GM13977 (cell line): ENCODE measurements at regions not wholly inside any gene's neighbourhood (a gene's known extent, or its start where the extent isn't known, plus 50 kb on each side); places are given as distances from the start of the nearest gene placed in this dataset.

Source experiments
- DNase-seq: peaks from one replicate; pipeline ENCODE4 v3.0.0; 2012; ENCODE audit warnings: low spot score
- CTCF ChIP-seq: IDR thresholded peaks from 2 replicates; pipeline ENCODE4 v1.5.1; 2012; ENCODE audit warnings: mild to moderate bottlenecking, control low read depth; ENCODE audit not compliant: insufficient read depth; ENCODE audit errors: extremely low read depth, missing control alignments
- in situ Hi-C: fragments of 300-500 bp; cut with MboI; formaldehyde crosslinking; loops from one replicate; pipeline ENCODE4 v1.12.0; 2022; ENCODE audit warnings: low sequenced_read_pairs, low pct_unique_long_range_greater_than_20kb, mixed read lengths, inconsistent platforms; ENCODE audit not compliant: unreplicated experiment

DNA sequence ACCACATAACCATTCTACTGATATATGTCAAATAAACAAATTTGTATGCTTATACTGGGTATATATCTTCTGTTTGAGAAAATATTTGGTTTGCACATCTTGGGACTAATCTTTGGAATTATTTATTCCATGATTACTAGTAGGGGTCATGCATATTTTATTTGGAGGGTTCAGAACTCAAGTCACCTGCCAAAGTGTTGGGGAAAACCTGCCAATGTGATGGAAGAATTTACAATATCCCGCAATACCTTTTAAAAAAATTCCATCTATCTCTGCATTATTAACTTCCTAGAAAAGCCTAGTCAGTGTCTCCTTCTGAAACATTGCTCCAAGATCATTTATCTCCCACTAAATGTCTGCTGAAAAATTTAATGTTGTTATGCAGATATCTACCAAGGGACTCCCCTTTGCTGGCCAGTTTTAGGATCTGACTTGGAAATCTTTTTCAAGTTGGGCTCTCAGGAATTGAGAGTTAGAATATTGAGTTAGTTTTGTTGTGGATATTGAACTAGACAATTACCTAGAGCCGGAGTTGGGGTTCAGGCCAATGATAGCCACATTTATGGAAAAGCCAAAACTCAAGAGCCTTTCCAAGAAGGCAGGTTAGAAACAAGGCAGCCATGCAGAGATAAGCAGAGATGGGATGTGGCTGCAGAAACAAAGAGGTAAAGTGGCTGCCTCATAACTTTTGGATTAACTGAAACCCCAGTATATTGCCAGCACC lies 425.2 kb downstream of the ADAMTS20 start:
- TF ChIP-seq CTCF: no peak
- DNase-seq: no peak
- in situ Hi-C loops: no loop called here

GRCh38 chr12:43123461-43123860 lies 428.5 kb downstream of the ADAMTS20 start:
- DNase-seq: no peak
- in situ Hi-C loops: no loop called here
- no peak for TF ChIP-seq CTCF

- DNase-seq: no peak
- no peak for TF ChIP-seq CTCF
- in situ Hi-C loops: no loop called here
Measured at GRCh38 chr12:43120150-43120549, 431.9 kb downstream of the ADAMTS20 start.

DNA sequence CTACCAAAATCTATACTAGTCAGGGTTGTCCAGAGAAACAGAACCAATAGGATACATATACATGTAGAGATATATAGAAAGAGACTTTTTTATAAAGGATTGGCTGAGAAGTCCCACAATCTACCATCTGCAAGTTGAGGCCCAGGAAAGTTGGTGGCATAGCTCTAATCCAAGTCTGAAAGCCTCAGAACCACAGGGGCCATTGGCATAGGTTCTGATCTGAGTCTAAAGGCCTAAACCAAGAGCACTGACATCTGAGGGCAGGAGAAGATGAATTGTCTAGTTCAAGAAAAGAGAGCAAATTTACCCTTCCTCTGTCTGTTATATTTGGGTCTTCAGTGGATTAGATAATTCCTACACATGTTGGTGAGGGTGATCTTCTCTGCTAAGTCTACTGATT lies 433.1 kb downstream of the ADAMTS20 start:
- in situ Hi-C loops: no loop called here
- no peak for DNase-seq
- no peak for TF ChIP-seq CTCF

DNA sequence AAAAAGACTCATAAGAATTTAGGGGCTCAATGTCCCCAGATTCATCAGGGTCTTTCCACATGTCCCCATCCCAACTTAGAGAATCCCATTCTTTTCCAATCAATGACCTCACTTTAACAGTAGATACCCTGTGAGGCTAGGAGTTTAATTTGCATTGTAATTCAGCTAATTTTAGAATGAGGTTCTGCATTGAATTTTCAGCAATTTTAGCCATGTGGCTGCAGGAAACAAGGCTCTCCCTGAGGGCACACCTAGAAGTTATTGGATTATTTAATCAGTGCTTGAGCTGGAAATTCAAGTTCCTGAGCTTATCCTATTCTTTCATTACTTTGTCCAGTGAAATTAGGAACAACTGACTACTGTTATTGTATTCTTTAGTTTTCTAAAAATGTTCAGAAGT lies 433.8 kb downstream of the ADAMTS20 start:
- DNase-seq: no peak
- no peak for TF ChIP-seq CTCF
- in situ Hi-C loops: no loop called here

DNA sequence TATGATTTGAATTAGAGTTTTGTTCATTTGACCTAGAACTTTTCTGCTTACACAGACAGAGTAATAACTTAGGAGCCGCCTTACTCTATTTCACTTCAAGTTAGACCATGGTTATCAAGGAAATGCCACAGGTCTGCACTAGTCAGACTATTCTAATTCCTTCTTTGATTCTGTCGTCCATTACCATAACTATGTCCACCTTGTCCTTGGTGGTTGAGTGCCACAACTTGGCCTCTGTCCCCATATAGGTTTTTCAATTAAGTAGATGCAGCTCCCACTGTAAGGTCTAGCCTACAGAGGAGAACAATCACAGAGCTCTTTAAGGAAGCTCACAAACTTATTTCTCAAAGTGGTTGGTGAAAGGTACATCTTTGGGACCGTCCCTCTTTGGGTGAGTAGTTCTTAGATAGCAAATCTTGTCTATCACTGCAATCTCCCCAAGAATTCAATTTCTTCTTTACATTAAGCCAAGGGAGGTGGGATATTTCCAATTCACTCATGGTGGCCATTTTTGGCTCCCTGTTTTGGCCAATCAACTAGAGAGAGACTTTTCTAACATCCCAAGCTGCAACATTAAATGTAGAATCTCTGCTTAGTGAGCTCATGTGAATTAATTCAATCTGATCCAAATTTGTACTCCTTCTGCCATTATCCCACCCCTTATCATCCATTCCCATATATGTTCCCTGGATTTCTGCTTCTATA lies 434.6 kb downstream of the ADAMTS20 start:
- no peak for TF ChIP-seq CTCF
- in situ Hi-C loops: no loop called here
- no peak for DNase-seq
